Glutamatergic neuron (in vitro differentiated cells): ENCODE measurements at regions not wholly inside any gene's neighbourhood (a gene's known extent, or its start where the extent isn't known, plus 50 kb on each side); places are given as distances from the start of the nearest gene placed in this dataset.

Experiments used
- DNase-seq: peaks from one replicate; pipeline ENCODE4 v3.0.0; 2022
- H3K27ac Mint-ChIP-seq: one replicate; pipeline ENCODE4 v1.8.0; 2020; ENCODE audit warnings: mild to moderate bottlenecking, mixed read lengths, inconsistent platforms; ENCODE audit not compliant: unreplicated experiment
- H3K27me3 Mint-ChIP-seq: one replicate; pipeline ENCODE4 v1.8.0; 2020; ENCODE audit warnings: mild to moderate bottlenecking, moderate library complexity, mixed read lengths, inconsistent platforms; ENCODE audit not compliant: unreplicated experiment
- H3K36me3 Mint-ChIP-seq: one replicate; pipeline ENCODE4 v1.8.0; 2020; ENCODE audit warnings: mild to moderate bottlenecking, mixed read lengths, inconsistent platforms; ENCODE audit not compliant: unreplicated experiment
- H3K4me1 Mint-ChIP-seq: one replicate; pipeline ENCODE4 v1.8.0; 2020; ENCODE audit warnings: mild to moderate bottlenecking, low read depth, mixed read lengths, inconsistent platforms; ENCODE audit not compliant: unreplicated experiment
- H3K4me3 Mint-ChIP-seq: one replicate; pipeline ENCODE4 v1.8.0; 2020; ENCODE audit warnings: mild to moderate bottlenecking, mixed read lengths, inconsistent platforms; ENCODE audit not compliant: unreplicated experiment
- H3K9me3 Mint-ChIP-seq: one replicate; pipeline ENCODE4 v1.8.0; 2020; ENCODE audit warnings: mild to moderate bottlenecking, moderate library complexity, mixed read lengths, inconsistent platforms; ENCODE audit not compliant: unreplicated experiment
- TF ChIP-seq, protein P1 (sequence below): fragments of 200-600 bp; sonication (generic); IDR thresholded peaks from one replicate; pipeline ENCODE4 v1.5.0; 2021; ENCODE audit not compliant: partially characterized antibody, unreplicated experiment

DNA sequence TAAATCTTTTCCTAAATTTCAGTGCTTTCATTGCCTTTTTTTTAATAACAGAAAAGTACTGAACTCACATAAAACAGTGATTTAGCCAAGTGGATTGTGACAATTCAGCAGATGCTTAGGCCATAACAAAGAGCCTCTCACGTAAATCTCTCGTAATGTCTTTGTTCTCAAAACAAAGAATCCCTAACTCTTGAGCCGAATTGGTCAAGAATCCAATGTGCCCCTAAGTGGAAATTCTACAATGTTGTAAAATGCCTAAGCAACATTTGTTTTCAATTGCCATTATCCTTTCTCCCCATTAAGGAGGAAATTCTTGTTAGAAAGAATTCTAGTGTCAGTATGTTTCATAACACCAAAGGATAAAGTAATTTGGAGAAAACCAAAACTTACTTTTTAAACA lies 235.7 kb upstream of the THBS1 start:
- Mint-ChIP-seq H3K27ac (no peak overlapping the region), H3K4me3 (no peak overlapping the region), H3K36me3 (no peaks in the 10 kb centered on the region), H3K27me3 (no peaks in the 10 kb centered on the region), H3K9me3 (no peaks in the 10 kb centered on the region), H3K4me1 (no peaks in the 10 kb centered on the region)
- TF ChIP-seq, protein P1, sequence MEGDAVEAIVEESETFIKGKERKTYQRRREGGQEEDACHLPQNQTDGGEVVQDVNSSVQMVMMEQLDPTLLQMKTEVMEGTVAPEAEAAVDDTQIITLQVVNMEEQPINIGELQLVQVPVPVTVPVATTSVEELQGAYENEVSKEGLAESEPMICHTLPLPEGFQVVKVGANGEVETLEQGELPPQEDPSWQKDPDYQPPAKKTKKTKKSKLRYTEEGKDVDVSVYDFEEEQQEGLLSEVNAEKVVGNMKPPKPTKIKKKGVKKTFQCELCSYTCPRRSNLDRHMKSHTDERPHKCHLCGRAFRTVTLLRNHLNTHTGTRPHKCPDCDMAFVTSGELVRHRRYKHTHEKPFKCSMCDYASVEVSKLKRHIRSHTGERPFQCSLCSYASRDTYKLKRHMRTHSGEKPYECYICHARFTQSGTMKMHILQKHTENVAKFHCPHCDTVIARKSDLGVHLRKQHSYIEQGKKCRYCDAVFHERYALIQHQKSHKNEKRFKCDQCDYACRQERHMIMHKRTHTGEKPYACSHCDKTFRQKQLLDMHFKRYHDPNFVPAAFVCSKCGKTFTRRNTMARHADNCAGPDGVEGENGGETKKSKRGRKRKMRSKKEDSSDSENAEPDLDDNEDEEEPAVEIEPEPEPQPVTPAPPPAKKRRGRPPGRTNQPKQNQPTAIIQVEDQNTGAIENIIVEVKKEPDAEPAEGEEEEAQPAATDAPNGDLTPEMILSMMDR: no peak
- DNase-seq: no peak

DNA sequence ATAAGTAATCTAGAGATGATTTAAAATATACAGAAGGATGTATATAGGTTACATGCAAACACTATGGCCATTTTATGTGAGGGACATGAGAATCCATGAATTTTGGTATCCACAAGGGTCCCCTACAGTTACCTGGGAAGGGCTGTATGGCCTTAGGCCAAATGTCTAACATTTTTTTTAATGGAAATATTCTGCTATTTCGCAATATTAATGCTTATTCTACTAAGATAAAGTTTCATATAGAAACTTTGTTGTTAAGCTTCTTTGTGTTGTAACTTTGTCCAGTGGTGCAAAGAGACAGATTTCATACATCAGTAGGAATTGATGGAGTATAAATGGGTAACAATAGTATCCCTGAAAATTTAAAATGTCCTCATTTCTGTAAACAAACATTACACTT lies 233.4 kb upstream of the THBS1 start:
- no peak overlapping the region for H3K27ac Mint-ChIP-seq

DNA sequence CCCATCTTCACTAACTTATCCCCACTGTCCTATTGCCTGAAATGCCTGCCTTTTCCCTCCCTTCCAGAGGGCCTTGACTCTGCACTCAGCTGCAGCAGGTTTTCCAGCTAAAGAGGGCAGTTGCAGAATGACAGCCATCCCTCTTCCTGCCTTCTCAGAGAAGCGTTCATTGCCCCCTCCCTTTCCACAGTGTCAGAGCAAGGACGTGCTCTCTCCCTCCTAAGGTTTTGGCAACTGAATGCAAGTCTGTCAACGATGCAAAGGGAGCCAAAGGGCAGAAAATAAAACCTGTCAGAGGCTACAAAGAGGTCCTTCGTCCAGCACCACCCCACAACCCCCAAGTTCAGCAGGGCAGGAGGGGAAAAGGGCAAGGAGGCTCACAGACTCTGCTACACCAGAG lies 230.1 kb upstream of the THBS1 start:
- no peaks in the 10 kb centered on the region for H3K27me3 Mint-ChIP-seq
- no peak for DNase-seq

More for the DNA sequence above, 233.4 kb upstream of the THBS1 start:
- no peaks in the 10 kb centered on the region for H3K36me3 Mint-ChIP-seq
- H3K27me3 Mint-ChIP-seq: no peaks in the 10 kb centered on the region
- DNase-seq: no peak
- H3K4me3 Mint-ChIP-seq: no peak overlapping the region
- no peaks in the 10 kb centered on the region for H3K4me1 Mint-ChIP-seq
- TF ChIP-seq, protein P1: no peak
- H3K9me3 Mint-ChIP-seq: no peaks in the 10 kb centered on the region

DNA sequence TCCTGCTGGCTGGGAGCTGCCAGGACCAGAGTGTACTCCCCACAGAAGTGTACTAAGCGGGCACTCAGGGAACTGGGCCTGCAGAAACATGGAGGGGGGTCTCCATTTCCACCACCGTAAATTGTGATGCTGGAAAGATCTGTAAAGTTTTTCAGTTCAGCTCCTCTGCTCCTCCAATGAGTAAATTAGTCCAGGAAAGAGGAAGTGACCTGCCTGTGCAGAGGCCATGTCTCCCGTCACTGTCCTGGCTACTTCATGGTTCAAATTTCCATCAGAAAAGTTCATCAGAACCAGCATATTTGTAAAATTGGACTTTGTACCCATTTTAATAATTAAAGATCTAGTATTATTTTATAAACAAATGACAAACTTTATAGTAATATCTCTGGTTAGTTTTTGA lies 226.7 kb upstream of the THBS1 start:
- no peaks in the 10 kb centered on the region for H3K36me3 Mint-ChIP-seq

More for the DNA sequence above, 230.1 kb upstream of the THBS1 start:
- H3K36me3 Mint-ChIP-seq: no peaks in the 10 kb centered on the region
- H3K9me3 Mint-ChIP-seq: no peaks in the 10 kb centered on the region
- no peak overlapping the region for H3K27ac Mint-ChIP-seq
- H3K4me1 Mint-ChIP-seq: no peaks in the 10 kb centered on the region
- TF ChIP-seq, protein P1: no peak
- H3K4me3 Mint-ChIP-seq: no peak overlapping the region

DNA sequence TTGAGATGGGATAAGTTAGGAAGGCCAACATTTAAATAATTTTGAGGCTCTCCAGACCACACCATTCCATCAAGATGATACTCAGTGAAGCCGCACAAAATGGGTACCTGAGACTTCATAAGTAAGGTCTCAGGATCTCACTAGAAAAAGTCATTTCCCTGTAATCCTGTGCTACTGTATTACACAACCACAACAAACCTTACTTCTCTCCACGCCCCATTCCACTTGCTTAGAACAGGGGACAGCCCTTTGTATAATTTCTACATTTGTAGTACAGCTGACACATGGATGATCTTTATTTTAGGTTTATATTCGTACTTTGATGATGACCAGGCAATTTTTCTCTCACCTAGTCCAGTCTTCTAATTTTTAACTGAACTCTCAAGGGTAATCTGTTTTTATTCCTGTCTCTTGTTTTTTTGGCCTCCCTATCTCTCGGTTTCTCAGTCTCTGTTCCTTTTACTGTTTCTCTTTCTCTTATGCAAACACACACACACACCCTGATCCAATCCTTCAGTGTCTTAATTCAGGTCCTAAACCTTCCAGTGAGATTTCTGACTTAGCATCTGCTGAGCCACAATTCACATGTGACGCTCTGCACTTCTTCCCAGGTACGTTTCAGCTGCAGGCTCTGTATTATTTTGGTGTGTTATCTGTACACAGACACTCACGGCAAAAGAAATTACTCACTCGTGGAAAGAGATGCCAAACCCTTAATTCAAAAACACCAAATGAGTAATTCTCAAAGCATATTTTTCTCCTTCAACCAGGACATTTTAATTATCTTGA lies 223.2 kb upstream of the THBS1 start:
- TF ChIP-seq, protein P1: no peak
- Mint-ChIP-seq H3K4me3 (no peak overlapping the region), H3K27ac (no peak overlapping the region), H3K9me3 (no peaks in the 10 kb centered on the region), H3K4me1 (no peaks in the 10 kb centered on the region), H3K27me3 (no peaks in the 10 kb centered on the region), H3K36me3 (no peaks in the 10 kb centered on the region)
- DNase-seq: no peak

More for the DNA sequence above, 226.7 kb upstream of the THBS1 start:
- Mint-ChIP-seq H3K4me3 (no peak overlapping the region), H3K27ac (no peak overlapping the region), H3K4me1 (no peaks in the 10 kb centered on the region), H3K9me3 (no peaks in the 10 kb centered on the region), H3K27me3 (no peaks in the 10 kb centered on the region)
- TF ChIP-seq, protein P1: no peak
- DNase-seq: no peak
